Stimulated activated CD8-positive, alpha-beta memory T cell treated with anti-CD3 and anti-CD28 coated beads, Interleukin-12 subunit alpha, Interleukin-12 subunit beta, amount 100 ng/mL, for 1 hour (primary cell): ENCODE measurements at regions not wholly inside any gene's neighbourhood (a gene's known extent, or its start where the extent isn't known, plus 50 kb on each side); places are given as distances from the start of the nearest gene placed in this dataset.
"Not testable (repeated sequence)": the region's sequence is repeated elsewhere in the genome, so short reads cannot be mapped to it uniquely, and the experiment has no call there.

ENCODE experiments used
- DNase-seq: peaks from one replicate; pipeline ENCODE4 v3.0.0-alpha.2; 2020; ENCODE audit warnings: low read depth

- no peak for DNase-seq
Measured at GRCh38 chr1:222416001-222416791, 131.7 kb downstream of the HHIPL2 start.

- DNase-seq: no peak
Measured at GRCh38 chr1:222415441-222415840, 132.5 kb downstream of the HHIPL2 start.

- DNase-seq: no peak
Measured at GRCh38 chr1:222413991-222414549, 133.8 kb downstream of the HHIPL2 start.

- no peak for DNase-seq
Measured at GRCh38 chr1:222413436-222413835, 134.5 kb downstream of the HHIPL2 start.

- DNase-seq: no peak
Measured at GRCh38 chr1:222404710-222405109, 143.2 kb downstream of the HHIPL2 start.

GRCh38 chr1:222399197-222399596 lies 148.7 kb downstream of the HHIPL2 start:
- DNase-seq: no peak

- DNase-seq: no peak
Measured at GRCh38 chr1:222394224-222394623, 153.7 kb downstream of the HHIPL2 start.

GRCh38 chr1:222392556-222392955 lies 155.3 kb downstream of the HHIPL2 start:
- DNase-seq: no peak

GRCh38 chr1:222390181-222390580 lies 157.7 kb downstream of the HHIPL2 start:
- no peak for DNase-seq

- DNase-seq: no peak
Measured at GRCh38 chr1:222387007-222387814, 160.7 kb downstream of the HHIPL2 start.

GRCh38 chr1:222385955-222386354 lies 161.9 kb downstream of the HHIPL2 start:
- DNase-seq: no peak

- DNase-seq: no peak
Measured at GRCh38 chr1:222385262-222385661, 162.6 kb downstream of the HHIPL2 start.

GRCh38 chr1:222384531-222384930 lies 163.4 kb downstream of the HHIPL2 start:
- DNase-seq: no peak

- DNase-seq: no peak
Measured at GRCh38 chr1:222382171-222382570, 165.7 kb downstream of the HHIPL2 start.

- no peak for DNase-seq
Measured at GRCh38 chr1:222377428-222378088, 170.3 kb downstream of the HHIPL2 start.

- DNase-seq: not testable (repeated sequence)
Measured at GRCh38 chr1:222376791-222377190, 171.1 kb downstream of the HHIPL2 start.

- DNase-seq: no peak
Measured at GRCh38 chr1:222375701-222376100, 172.2 kb downstream of the HHIPL2 start.

- no peak for DNase-seq
Measured at GRCh38 chr1:222373831-222374602, 173.9 kb downstream of the HHIPL2 start.

GRCh38 chr1:222373216-222373615 lies 174.7 kb downstream of the HHIPL2 start:
- DNase-seq: no peak

GRCh38 chr1:222372221-222372620 lies 175.7 kb downstream of the HHIPL2 start:
- no peak for DNase-seq

GRCh38 chr1:222370913-222371675 lies 176.8 kb downstream of the HHIPL2 start:
- DNase-seq: no peak
